ENCODE measurements at regions not wholly inside any gene's neighbourhood (a gene's known extent, or its start where the extent isn't known, plus 50 kb on each side); places are given as distances from the start of the nearest gene placed in this dataset.

- TF ChIP-seq CTCF (conservative IDR thresholded peaks at IDR 0.05; ENCODE audit: low read depth, low read length) = no peak
- no peak overlapping the region for H3K4me2 ChIP-seq
- H3K27me3 ChIP-seq (ENCODE audit: insufficient read depth, low read depth) = no peaks in the 10 kb centered on the region
- no peaks in the 10 kb centered on the region for H3K4me1 ChIP-seq (ENCODE audit: low read depth, poor library complexity, severe bottlenecking)
- H3K27ac ChIP-seq = no peak overlapping the region
- no peak overlapping the region for H3K9ac ChIP-seq
- H3K4me3 ChIP-seq (IDR thresholded peaks at IDR 0.05; ENCODE audit: insufficient read depth, low read depth, low read length) = no peak overlapping the region
- H3K36me3 ChIP-seq (ENCODE audit: insufficient read depth) = no peaks in the 10 kb centered on the region
- H3K79me2 ChIP-seq (ENCODE audit: insufficient read depth, low read depth) = no peaks in the 10 kb centered on the region
- no peaks in the 10 kb centered on the region for H4K20me1 ChIP-seq (ENCODE audit: insufficient read depth)
- no peak overlapping the region for H2AFZ ChIP-seq (ENCODE audit: low read depth)
These were observed 637.9 kb downstream of the EFNB2 start for GRCh38 chr13:105897575-105897974.

GRCh38 chr13:105894697-105895096 is 640.8 kb downstream of the EFNB2 start:
- Histone ChIP-seq H3K27me3 (ENCODE audit: insufficient read depth, low read depth) (no peaks in the 10 kb centered on the region), H3K4me1 (ENCODE audit: low read depth, poor library complexity, severe bottlenecking) (no peaks in the 10 kb centered on the region), H4K20me1 (ENCODE audit: insufficient read depth) (no peaks in the 10 kb centered on the region), H3K9ac (no peak overlapping the region), H2AFZ (ENCODE audit: low read depth) (no peak overlapping the region), H3K27ac (no peak overlapping the region), H3K36me3 (ENCODE audit: insufficient read depth) (no peaks in the 10 kb centered on the region), H3K79me2 (ENCODE audit: insufficient read depth, low read depth) (no peaks in the 10 kb centered on the region), H3K4me3 (IDR thresholded peaks at IDR 0.05; ENCODE audit: insufficient read depth, low read depth, low read length) (no peak overlapping the region), H3K4me2 (no peak overlapping the region)
- no peak for TF ChIP-seq CTCF (conservative IDR thresholded peaks at IDR 0.05; ENCODE audit: low read depth, low read length)

GRCh38 chr13:105890509-105890908 is 645.0 kb downstream of the EFNB2 start:
- H4K20me1 ChIP-seq (ENCODE audit: insufficient read depth) = no peaks in the 10 kb centered on the region
- no peak overlapping the region for H2AFZ ChIP-seq (ENCODE audit: low read depth)
- H3K36me3 ChIP-seq (ENCODE audit: insufficient read depth) = no peaks in the 10 kb centered on the region
- no peaks in the 10 kb centered on the region for H3K27me3 ChIP-seq (ENCODE audit: insufficient read depth, low read depth)
- no peak overlapping the region for H3K4me3 ChIP-seq (IDR thresholded peaks at IDR 0.05; ENCODE audit: insufficient read depth, low read depth, low read length)
- no peak for TF ChIP-seq CTCF (conservative IDR thresholded peaks at IDR 0.05; ENCODE audit: low read depth, low read length)
- H3K9ac ChIP-seq = no peak overlapping the region
- H3K4me1 ChIP-seq (ENCODE audit: low read depth, poor library complexity, severe bottlenecking) = no peaks in the 10 kb centered on the region
- H3K27ac ChIP-seq = no peak overlapping the region
- no peak overlapping the region for H3K4me2 ChIP-seq
- H3K79me2 ChIP-seq (ENCODE audit: insufficient read depth, low read depth) = no peaks in the 10 kb centered on the region

DNA sequence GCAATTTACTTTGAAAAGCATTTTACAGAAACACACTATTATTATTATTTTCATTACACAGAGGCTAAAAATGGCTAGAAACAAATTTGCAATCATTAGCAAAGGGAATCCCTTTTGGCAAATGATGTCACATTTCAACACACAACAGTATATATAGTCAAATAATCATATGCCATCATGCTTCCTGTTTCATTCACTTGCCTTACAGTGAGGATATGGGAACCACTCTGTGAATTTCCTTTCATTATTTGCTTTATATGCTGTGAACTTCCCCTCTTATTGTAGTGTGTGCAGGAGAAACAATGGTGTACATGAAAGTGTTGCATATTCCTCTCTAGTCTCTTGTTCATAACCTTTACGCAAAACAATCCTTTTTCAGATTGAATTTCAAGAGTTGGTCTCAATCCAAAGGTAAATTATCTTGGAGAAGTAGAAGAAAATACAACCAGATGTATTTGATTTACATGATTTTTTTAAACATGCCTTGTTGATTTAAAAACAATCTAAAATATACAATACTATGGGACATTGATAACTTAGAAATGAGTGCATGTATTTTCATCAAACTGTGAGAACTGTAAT is 657.3 kb downstream of the EFNB2 start:
- H3K9ac ChIP-seq = no peak overlapping the region
- no peak overlapping the region for H3K27ac ChIP-seq
- H3K4me1 ChIP-seq (ENCODE audit: low read depth, poor library complexity, severe bottlenecking) = no peaks in the 10 kb centered on the region
- H3K4me3 ChIP-seq (IDR thresholded peaks at IDR 0.05; ENCODE audit: insufficient read depth, low read depth, low read length) = no peak overlapping the region
- H4K20me1 ChIP-seq (ENCODE audit: insufficient read depth) = no peaks in the 10 kb centered on the region
- no peaks in the 10 kb centered on the region for H3K27me3 ChIP-seq (ENCODE audit: insufficient read depth, low read depth)
- no peaks in the 10 kb centered on the region for H3K79me2 ChIP-seq (ENCODE audit: insufficient read depth, low read depth)
- H2AFZ ChIP-seq (ENCODE audit: low read depth) = no peak overlapping the region
- no peak for TF ChIP-seq CTCF (conservative IDR thresholded peaks at IDR 0.05; ENCODE audit: low read depth, low read length)
- H3K36me3 ChIP-seq (ENCODE audit: insufficient read depth) = no peaks in the 10 kb centered on the region
- no peak overlapping the region for H3K4me2 ChIP-seq

All from KMS-11 (cell line).